ENCODE measurements at regions not wholly inside any gene's neighbourhood (a gene's known extent, or its start where the extent isn't known, plus 50 kb on each side); places are given as distances from the start of the nearest gene placed in this dataset.

DNA sequence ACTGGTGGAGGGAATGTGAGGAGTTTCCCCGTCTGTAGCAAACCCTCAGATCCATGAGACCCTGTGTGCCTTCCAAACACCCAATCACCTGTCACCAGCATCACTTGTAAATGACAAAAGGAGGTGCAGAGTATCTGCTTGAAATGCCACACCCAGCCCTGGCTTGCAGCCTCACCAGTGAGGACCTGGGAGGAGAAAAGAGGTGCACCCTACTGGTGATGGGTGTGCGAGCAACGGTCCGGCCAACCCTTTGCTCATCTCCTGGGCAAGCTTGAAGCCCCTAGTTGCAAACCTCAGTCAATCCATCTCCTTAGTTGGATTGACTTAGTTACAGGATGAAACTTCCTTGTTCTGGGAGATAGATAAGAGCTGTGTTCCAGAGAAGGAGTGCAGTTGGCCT, 62.4 kb upstream of the WAPL start:
- TF ChIP-seq, protein P1, sequence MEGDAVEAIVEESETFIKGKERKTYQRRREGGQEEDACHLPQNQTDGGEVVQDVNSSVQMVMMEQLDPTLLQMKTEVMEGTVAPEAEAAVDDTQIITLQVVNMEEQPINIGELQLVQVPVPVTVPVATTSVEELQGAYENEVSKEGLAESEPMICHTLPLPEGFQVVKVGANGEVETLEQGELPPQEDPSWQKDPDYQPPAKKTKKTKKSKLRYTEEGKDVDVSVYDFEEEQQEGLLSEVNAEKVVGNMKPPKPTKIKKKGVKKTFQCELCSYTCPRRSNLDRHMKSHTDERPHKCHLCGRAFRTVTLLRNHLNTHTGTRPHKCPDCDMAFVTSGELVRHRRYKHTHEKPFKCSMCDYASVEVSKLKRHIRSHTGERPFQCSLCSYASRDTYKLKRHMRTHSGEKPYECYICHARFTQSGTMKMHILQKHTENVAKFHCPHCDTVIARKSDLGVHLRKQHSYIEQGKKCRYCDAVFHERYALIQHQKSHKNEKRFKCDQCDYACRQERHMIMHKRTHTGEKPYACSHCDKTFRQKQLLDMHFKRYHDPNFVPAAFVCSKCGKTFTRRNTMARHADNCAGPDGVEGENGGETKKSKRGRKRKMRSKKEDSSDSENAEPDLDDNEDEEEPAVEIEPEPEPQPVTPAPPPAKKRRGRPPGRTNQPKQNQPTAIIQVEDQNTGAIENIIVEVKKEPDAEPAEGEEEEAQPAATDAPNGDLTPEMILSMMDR (IDR thresholded peaks at IDR 0.05; ENCODE audit: low read depth, low read length, missing input control): no peak
- TF ChIP-seq FOXA1 (IDR thresholded peaks at IDR 0.05) (no peak), RAD21 (IDR thresholded peaks at IDR 0.05) (peak; percentile 15 to 55), YY1 (IDR thresholded peaks at IDR 0.05) (no peak), GABPA (IDR thresholded peaks at IDR 0.05 in 1 of 2, conservative IDR thresholded peaks at IDR 0.05 in 1 of 2) (no peak), EGR1 (IDR thresholded peaks at IDR 0.05; ENCODE audit: low read depth in 2 of 2) (no peak), TAF1 (conservative IDR thresholded peaks at IDR 0.05) (no peak), RXRA (IDR thresholded peaks at IDR 0.05) (no peak), JUND (IDR thresholded peaks at IDR 0.05) (no peak)
- TF ChIP-seq, protein P2, sequence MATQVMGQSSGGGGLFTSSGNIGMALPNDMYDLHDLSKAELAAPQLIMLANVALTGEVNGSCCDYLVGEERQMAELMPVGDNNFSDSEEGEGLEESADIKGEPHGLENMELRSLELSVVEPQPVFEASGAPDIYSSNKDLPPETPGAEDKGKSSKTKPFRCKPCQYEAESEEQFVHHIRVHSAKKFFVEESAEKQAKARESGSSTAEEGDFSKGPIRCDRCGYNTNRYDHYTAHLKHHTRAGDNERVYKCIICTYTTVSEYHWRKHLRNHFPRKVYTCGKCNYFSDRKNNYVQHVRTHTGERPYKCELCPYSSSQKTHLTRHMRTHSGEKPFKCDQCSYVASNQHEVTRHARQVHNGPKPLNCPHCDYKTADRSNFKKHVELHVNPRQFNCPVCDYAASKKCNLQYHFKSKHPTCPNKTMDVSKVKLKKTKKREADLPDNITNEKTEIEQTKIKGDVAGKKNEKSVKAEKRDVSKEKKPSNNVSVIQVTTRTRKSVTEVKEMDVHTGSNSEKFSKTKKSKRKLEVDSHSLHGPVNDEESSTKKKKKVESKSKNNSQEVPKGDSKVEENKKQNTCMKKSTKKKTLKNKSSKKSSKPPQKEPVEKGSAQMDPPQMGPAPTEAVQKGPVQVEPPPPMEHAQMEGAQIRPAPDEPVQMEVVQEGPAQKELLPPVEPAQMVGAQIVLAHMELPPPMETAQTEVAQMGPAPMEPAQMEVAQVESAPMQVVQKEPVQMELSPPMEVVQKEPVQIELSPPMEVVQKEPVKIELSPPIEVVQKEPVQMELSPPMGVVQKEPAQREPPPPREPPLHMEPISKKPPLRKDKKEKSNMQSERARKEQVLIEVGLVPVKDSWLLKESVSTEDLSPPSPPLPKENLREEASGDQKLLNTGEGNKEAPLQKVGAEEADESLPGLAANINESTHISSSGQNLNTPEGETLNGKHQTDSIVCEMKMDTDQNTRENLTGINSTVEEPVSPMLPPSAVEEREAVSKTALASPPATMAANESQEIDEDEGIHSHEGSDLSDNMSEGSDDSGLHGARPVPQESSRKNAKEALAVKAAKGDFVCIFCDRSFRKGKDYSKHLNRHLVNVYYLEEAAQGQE (IDR thresholded peaks at IDR 0.05): no peak
- TF ChIP-seq, protein P3, sequence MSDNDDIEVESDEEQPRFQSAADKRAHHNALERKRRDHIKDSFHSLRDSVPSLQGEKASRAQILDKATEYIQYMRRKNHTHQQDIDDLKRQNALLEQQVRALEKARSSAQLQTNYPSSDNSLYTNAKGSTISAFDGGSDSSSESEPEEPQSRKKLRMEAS (IDR thresholded peaks at IDR 0.05): no peak
